ENCODE measurements at regions not wholly inside any gene's neighbourhood (a gene's known extent, or its start where the extent isn't known, plus 50 kb on each side); places are given as distances from the start of the nearest gene placed in this dataset.

DNA sequence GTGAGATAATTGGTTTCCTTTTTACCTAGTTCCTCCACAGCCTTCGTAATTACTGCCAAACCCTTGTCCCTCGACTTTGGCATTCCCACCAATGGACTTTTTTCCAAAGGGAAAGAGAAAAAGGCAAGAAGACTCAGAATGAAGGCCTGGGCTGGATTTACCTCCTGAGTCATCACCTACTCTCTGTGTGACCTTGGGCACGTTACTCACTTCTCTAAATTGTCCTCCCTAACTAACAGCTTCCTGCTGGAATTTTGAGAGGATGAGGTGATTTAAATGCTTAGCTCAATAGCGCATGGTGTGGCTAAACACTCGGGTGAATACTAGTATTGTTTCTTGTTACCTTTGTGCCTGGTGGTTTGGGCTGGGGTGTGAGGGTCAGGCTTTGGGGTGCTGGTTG lies 146.6 kb downstream of the DHX35 start:
- H3K36me3 ChIP-seq (ENCODE audit: insufficient read depth, low read length): no peaks in the 10 kb centered on the region
- TF ChIP-seq EZH2phosphoT487 (IDR thresholded peaks at IDR 0.05; ENCODE audit: borderline replicate concordance): no peak
- no peak for TF ChIP-seq CTCF (conservative IDR thresholded peaks at IDR 0.05; ENCODE audit: low read length)

GRCh38 chr20:39107741-39108140 lies 145.6 kb downstream of the DHX35 start:
- no peak overlapping the region for H3K4me3 ChIP-seq (ENCODE audit: low read length, poor library complexity, severe bottlenecking)
- no peaks in the 10 kb centered on the region for H3K79me2 ChIP-seq (ENCODE audit: insufficient read depth, low read length)
- peaks cover 12% of the 10 kb centered on the region for H3K4me1 ChIP-seq (ENCODE audit: insufficient read depth, low read length, poor library complexity, severe bottlenecking)
- H3K36me3 ChIP-seq (ENCODE audit: insufficient read depth, low read length): no peaks in the 10 kb centered on the region
- no peak overlapping the region for H3K9ac ChIP-seq (ENCODE audit: low read depth, low read length, poor library complexity, severe bottlenecking)
- H3F3A ChIP-seq (ENCODE audit: low read depth): no peaks in the 10 kb centered on the region
- no peaks in the 10 kb centered on the region for H3K9me2 ChIP-seq (replicated peaks; ENCODE audit: low read depth, low read length)
- TF ChIP-seq EZH2phosphoT487 (IDR thresholded peaks at IDR 0.05; ENCODE audit: borderline replicate concordance) (no peak), CTCF (conservative IDR thresholded peaks at IDR 0.05; ENCODE audit: low read length) (no peak)
- H3K27me3 ChIP-seq (ENCODE audit: insufficient read depth, low read length, poor library complexity, severe bottlenecking): no peaks in the 10 kb centered on the region
- H4K20me1 ChIP-seq (ENCODE audit: insufficient read depth, low read length, poor library complexity, severe bottlenecking): no peaks in the 10 kb centered on the region
- no peak overlapping the region for H2AFZ ChIP-seq (ENCODE audit: low read length)
- no peaks in the 10 kb centered on the region for H3K9me3 ChIP-seq (ENCODE audit: insufficient read depth, low read depth, low read length)
- H3K4me2 ChIP-seq (ENCODE audit: low read depth, low read length, poor library complexity, severe bottlenecking): no peak overlapping the region

More for the DNA sequence above, 146.6 kb downstream of the DHX35 start:
- no peaks in the 10 kb centered on the region for H3K27me3 ChIP-seq (ENCODE audit: insufficient read depth, low read length, poor library complexity, severe bottlenecking)
- no peaks in the 10 kb centered on the region for H3K9me2 ChIP-seq (replicated peaks; ENCODE audit: low read depth, low read length)
- H3K9ac ChIP-seq (ENCODE audit: low read depth, low read length, poor library complexity, severe bottlenecking): no peak overlapping the region
- H4K20me1 ChIP-seq (ENCODE audit: insufficient read depth, low read length, poor library complexity, severe bottlenecking): no peaks in the 10 kb centered on the region
- H3K9me3 ChIP-seq (ENCODE audit: insufficient read depth, low read depth, low read length): no peaks in the 10 kb centered on the region
- H3K79me2 ChIP-seq (ENCODE audit: insufficient read depth, low read length): no peaks in the 10 kb centered on the region
- peaks cover 12% of the 10 kb centered on the region for H3K4me1 ChIP-seq (ENCODE audit: insufficient read depth, low read length, poor library complexity, severe bottlenecking)
- H3K4me2 ChIP-seq (ENCODE audit: low read depth, low read length, poor library complexity, severe bottlenecking): no peak overlapping the region
- no peak overlapping the region for H3K4me3 ChIP-seq (ENCODE audit: low read length, poor library complexity, severe bottlenecking)
- H3F3A ChIP-seq (ENCODE audit: low read depth): no peaks in the 10 kb centered on the region
- H2AFZ ChIP-seq (ENCODE audit: low read length): no peak overlapping the region

GRCh38 chr20:39106791-39107190 lies 144.6 kb downstream of the DHX35 start:
- TF ChIP-seq CTCF (conservative IDR thresholded peaks at IDR 0.05; ENCODE audit: low read length) (no peak), EZH2phosphoT487 (IDR thresholded peaks at IDR 0.05; ENCODE audit: borderline replicate concordance) (no peak)
- no peaks in the 10 kb centered on the region for H3K9me2 ChIP-seq (replicated peaks; ENCODE audit: low read depth, low read length)
- H4K20me1 ChIP-seq (ENCODE audit: insufficient read depth, low read length, poor library complexity, severe bottlenecking): no peaks in the 10 kb centered on the region
- no peaks in the 10 kb centered on the region for H3K9me3 ChIP-seq (ENCODE audit: insufficient read depth, low read depth, low read length)
- no peaks in the 10 kb centered on the region for H3K27me3 ChIP-seq (ENCODE audit: insufficient read depth, low read length, poor library complexity, severe bottlenecking)
- no peak overlapping the region for H3K9ac ChIP-seq (ENCODE audit: low read depth, low read length, poor library complexity, severe bottlenecking)
- peaks cover 6% of the 10 kb centered on the region for H3K4me1 ChIP-seq (ENCODE audit: insufficient read depth, low read length, poor library complexity, severe bottlenecking)
- no peaks in the 10 kb centered on the region for H3F3A ChIP-seq (ENCODE audit: low read depth)
- no peaks in the 10 kb centered on the region for H3K36me3 ChIP-seq (ENCODE audit: insufficient read depth, low read length)
- H3K4me3 ChIP-seq (ENCODE audit: low read length, poor library complexity, severe bottlenecking): no peak overlapping the region
- no peak overlapping the region for H3K4me2 ChIP-seq (ENCODE audit: low read depth, low read length, poor library complexity, severe bottlenecking)
- H2AFZ ChIP-seq (ENCODE audit: low read length): no peak overlapping the region
- H3K79me2 ChIP-seq (ENCODE audit: insufficient read depth, low read length): no peaks in the 10 kb centered on the region
